CD4-positive, alpha-beta T cell (primary cell): ENCODE measurements at regions not wholly inside any gene's neighbourhood (a gene's known extent, or its start where the extent isn't known, plus 50 kb on each side); places are given as distances from the start of the nearest gene placed in this dataset.

Experiments
- ATAC-seq: fragments of 200-7000 bp; cut with Tn5 transposase; one replicate; pipeline ENCODE4 v1.10.0; 2022; ENCODE audit warnings: mild to moderate bottlenecking; ENCODE audit not compliant: poor library complexity
- CTCF ChIA-PET: fragments of 350-600 bp; sonication (Branson Sonifier 250); formaldehyde crosslinking; loops from one replicate; lab custom pipeline; 2021; ENCODE audit warnings: antibody characterized with exemption, inconsistent platforms; lab: Charles Lee
- POLR2A ChIA-PET: fragments of 350-600 bp; sonication (Branson Sonifier 250); formaldehyde crosslinking; loops from one replicate; lab custom pipeline; 2021; ENCODE audit warnings: antibody characterized with exemption, inconsistent platforms; lab: Charles Lee
- DNase-seq, 14 experiments: peaks; one replicate each; pipeline ENCODE4 v3.0.0-alpha.2; 2013 to 2020; ENCODE audit warnings: mixed read lengths in 2 of 14
- H3K27ac ChIP-seq, 2 donors: one replicate each; pipeline versions ENCODE4 v1.5.1 to v1.7.0; 2013; ENCODE audit warnings: low read length in 2 of 2, low read depth in 1 of 2, mild to moderate bottlenecking in 1 of 2
- H3K27me3 ChIP-seq, 2 experiments: 1 replicate in 1 of 2; 2 replicates in 1 of 2; pipeline versions ENCODE4 v1.6.1 to v1.7.0; 2013; ENCODE audit warnings: low read length in 2 of 2, control low read depth in 1 of 2, mild to moderate bottlenecking in 1 of 2, moderate library complexity in 1 of 2; ENCODE audit not compliant: insufficient read depth in 2 of 2, control insufficient read depth in 1 of 2
- H3K36me3 ChIP-seq: one replicate; pipeline ENCODE4 v1.6.1; 2013; ENCODE audit warnings: low read length, control low read depth; ENCODE audit not compliant: insufficient read depth
- H3K4me1 ChIP-seq: one replicate; pipeline ENCODE4 v1.6.1; 2013; ENCODE audit warnings: low read length, control low read depth; ENCODE audit not compliant: insufficient read depth
- H3K4me3 ChIP-seq: one replicate; pipeline ENCODE4 v1.5.1; 2013; ENCODE audit warnings: mild to moderate bottlenecking, low read length, moderate library complexity
- H3K9me3 ChIP-seq, 2 experiments: 1 replicate in 1 of 2; 2 replicates in 1 of 2; pipeline versions ENCODE4 v1.6.1 to v1.7.0; 2013; ENCODE audit warnings: low read length in 2 of 2, mild to moderate bottlenecking in 2 of 2, control low read depth in 1 of 2, moderate library complexity in 1 of 2; ENCODE audit not compliant: control insufficient read depth in 1 of 2, insufficient read depth in 1 of 2
- H3K27ac Mint-ChIP-seq: one replicate; pipeline ENCODE4 v1.8.0; 2020; ENCODE audit warnings: mixed read lengths
- H3K27me3 Mint-ChIP-seq: one replicate; pipeline ENCODE4 v1.8.0; 2021; ENCODE audit warnings: mixed read lengths
- H3K36me3 Mint-ChIP-seq: one replicate; pipeline ENCODE4 v1.8.0; 2021; ENCODE audit warnings: low read depth, mixed read lengths
- H3K4me1 Mint-ChIP-seq: one replicate; pipeline ENCODE4 v1.8.0; 2021; ENCODE audit warnings: low read depth, mixed read lengths
- H3K4me3 Mint-ChIP-seq: one replicate; pipeline ENCODE4 v1.8.0; 2020; ENCODE audit warnings: mild to moderate bottlenecking, mixed read lengths
- H3K9me3 Mint-ChIP-seq: one replicate; pipeline ENCODE4 v1.8.0; 2020; ENCODE audit warnings: mixed read lengths
- CTCF ChIP-seq: fragments of 200-600 bp; IDR thresholded peaks from one replicate; pipeline ENCODE4 v1.8.0; 2022; ENCODE audit warnings: antibody characterized with exemption, mild to moderate bottlenecking
- intact Hi-C, 2 experiments: fragments of 100-400 bp; cut with DNase I in 1 of 2; cut with micrococcal nuclease in 1 of 2; formaldehyde crosslinking; loops; one replicate each; pipeline versions ENCODE4 v1.15.1 to v1.9.0; 2023 to 2025; cut with DNase I, micrococcal nuclease

- no peaks in the 10 kb centered on the region for H3K9me3 Mint-ChIP-seq
- no peaks in the 10 kb centered on the region for H3K4me1 Mint-ChIP-seq
- TF ChIP-seq CTCF = no peak
- Histone ChIP-seq H3K9me3 (peaks cover 0 to 6% of the 10 kb centered on the region in 2 experiments), H3K4me1 (peaks cover 4% of the 10 kb centered on the region), H3K36me3 (no peaks in the 10 kb centered on the region), H3K4me3 (no peak overlapping the region), H3K27me3 (peaks cover 7 to 25% of the 10 kb centered on the region in 2 experiments), H3K27ac (no peak overlapping the region)
- DNase-seq (no peak), ATAC-seq (no peak)
- H3K27ac Mint-ChIP-seq = no peak overlapping the region
- H3K27me3 Mint-ChIP-seq = peaks cover 62% of the 10 kb centered on the region
- no peaks in the 10 kb centered on the region for H3K36me3 Mint-ChIP-seq
- intact Hi-C loops = no loop called here
- ChIA-PET CTCF (no interaction called here), POLR2A (no interaction called here)
- no peak overlapping the region for H3K4me3 Mint-ChIP-seq
These were observed 66.5 kb downstream of the MSX2 start for GRCh38 chr5:174790906-174791305.

GRCh38 chr5:174789596-174789995 lies 65.2 kb downstream of the MSX2 start:
- H3K36me3 Mint-ChIP-seq = no peaks in the 10 kb centered on the region
- Histone ChIP-seq H3K27ac (no peak overlapping the region), H3K27me3 (peaks cover 7 to 14% of the 10 kb centered on the region in 2 experiments), H3K9me3 (peaks cover 0 to 6% of the 10 kb centered on the region in 2 experiments), H3K4me3 (no peak overlapping the region), H3K4me1 (peaks cover 4% of the 10 kb centered on the region), H3K36me3 (no peaks in the 10 kb centered on the region)
- H3K27ac Mint-ChIP-seq = no peak overlapping the region
- DNase-seq (no peak), ATAC-seq (no peak)
- no peak overlapping the region for H3K4me3 Mint-ChIP-seq
- peaks cover 53% of the 10 kb centered on the region for H3K27me3 Mint-ChIP-seq
- no peaks in the 10 kb centered on the region for H3K4me1 Mint-ChIP-seq
- CTCF ChIA-PET = no interaction called here
- intact Hi-C loops = no loop called here
- TF ChIP-seq CTCF = no peak
- POLR2A ChIA-PET = no interaction called here
- H3K9me3 Mint-ChIP-seq = no peaks in the 10 kb centered on the region

GRCh38 chr5:174785120-174785680 lies 60.8 kb downstream of the MSX2 start:
- Mint-ChIP-seq H3K4me3 (no peak overlapping the region), H3K36me3 (no peaks in the 10 kb centered on the region), H3K27ac (no peak overlapping the region), H3K9me3 (peaks cover 5% of the 10 kb centered on the region), H3K4me1 (no peaks in the 10 kb centered on the region), H3K27me3 (peaks cover 20% of the 10 kb centered on the region)
- no peak for DNase-seq
- H3K9me3 ChIP-seq = no peaks in the 10 kb centered on the region
- TF ChIP-seq CTCF = no peak
- no peaks in the 10 kb centered on the region for H3K36me3 ChIP-seq
- intact Hi-C loops = no loop called here
- no peaks in the 10 kb centered on the region for H3K4me1 ChIP-seq
- H3K27ac ChIP-seq = no peak overlapping the region
- ChIA-PET POLR2A (no interaction called here), CTCF (no interaction called here)
- no peak for ATAC-seq
- H3K27me3 ChIP-seq = peaks cover 2 to 3% of the 10 kb centered on the region in 2 experiments
- H3K4me3 ChIP-seq = no peak overlapping the region
